Loucy (cell line): ENCODE measurements at regions not wholly inside any gene's neighbourhood (a gene's known extent, or its start where the extent isn't known, plus 50 kb on each side); places are given as distances from the start of the nearest gene placed in this dataset.
"Not testable (repeated sequence)": the region's sequence is repeated elsewhere in the genome, so short reads cannot be mapped to it uniquely, and the experiment has no call there.

Source experiments
- H2AFZ ChIP-seq: fragments of 200-600 bp; sonication (generic); 2 replicates; pipeline ENCODE4 v1.6.0; 2016; ENCODE audit warnings: antibody characterized with exemption, mild to moderate bottlenecking, low read length, moderate library complexity
- H3F3A ChIP-seq: fragments of 200-600 bp; 2 replicates; pipeline ENCODE4 v1.6.0; 2016; ENCODE audit warnings: antibody characterized with exemption, low read depth, mild to moderate bottlenecking
- H3K27me3 ChIP-seq: fragments of 200-600 bp; sonication (generic); 2 replicates; pipeline ENCODE4 v1.6.1; 2014; ENCODE audit warnings: low read length, mild to moderate bottlenecking; ENCODE audit not compliant: insufficient read depth, poor library complexity, severe bottlenecking
- H3K36me3 ChIP-seq: fragments of 200-600 bp; sonication (generic); 2 replicates; pipeline ENCODE4 v1.6.1; 2016; ENCODE audit warnings: low read length; ENCODE audit not compliant: insufficient read depth
- H3K4me1 ChIP-seq: fragments of 200-600 bp; sonication (generic); 2 replicates; pipeline ENCODE4 v1.5.1; 2014; ENCODE audit warnings: low read length, mild to moderate bottlenecking; ENCODE audit not compliant: insufficient read depth, poor library complexity, severe bottlenecking
- H3K4me2 ChIP-seq: fragments of 200-600 bp; sonication (generic); 2 replicates; pipeline ENCODE4 v1.6.0; 2014; ENCODE audit warnings: antibody characterized with exemption, low read length, low read depth, mild to moderate bottlenecking; ENCODE audit not compliant: poor library complexity, severe bottlenecking
- H3K4me3 ChIP-seq: fragments of 200-600 bp; sonication (generic); 2 replicates; pipeline ENCODE4 v1.5.1; 2014; ENCODE audit warnings: low read length, mild to moderate bottlenecking, mixed read lengths; ENCODE audit not compliant: poor library complexity, severe bottlenecking
- H3K79me2 ChIP-seq: fragments of 200-600 bp; sonication (generic); 2 replicates; pipeline ENCODE4 v1.6.1; 2014; ENCODE audit warnings: low read length; ENCODE audit not compliant: insufficient read depth
- H3K9ac ChIP-seq: fragments of 200-600 bp; sonication (generic); 2 replicates; pipeline ENCODE4 v1.6.0; 2014; ENCODE audit warnings: mild to moderate bottlenecking, low read depth, low read length, moderate library complexity; ENCODE audit not compliant: poor library complexity, severe bottlenecking
- H3K9me2 ChIP-seq: fragments of 200-600 bp; sonication (generic); replicated peaks from 2 replicates; pipeline ENCODE4 v1.6.1; 2016; ENCODE audit warnings: low read depth, low read length, mixed read lengths
- H3K9me3 ChIP-seq: fragments of 200-600 bp; sonication (generic); 2 replicates; pipeline ENCODE4 v1.6.1; 2014; ENCODE audit warnings: mild to moderate bottlenecking, antibody characterized with exemption, low read length, low read depth; ENCODE audit not compliant: insufficient read depth
- H4K20me1 ChIP-seq: fragments of 200-600 bp; sonication (generic); 2 replicates; pipeline ENCODE4 v1.6.0; 2014; ENCODE audit warnings: antibody characterized with exemption, low read length, mild to moderate bottlenecking; ENCODE audit not compliant: insufficient read depth, poor library complexity, severe bottlenecking
- CTCF ChIP-seq: fragments of 200-600 bp; sonication (generic); conservative IDR thresholded peaks from 2 replicates; pipeline ENCODE4 v1.5.1; 2014; ENCODE audit warnings: mild to moderate bottlenecking, antibody characterized with exemption, low read length
- EZH2phosphoT487 ChIP-seq: fragments of 200-600 bp; IDR thresholded peaks from 2 replicates; pipeline ENCODE4 v1.6.1; 2018; ENCODE audit warnings: antibody characterized with exemption, mild to moderate bottlenecking, moderate library complexity, borderline replicate concordance

- no peaks in the 10 kb centered on the region for H3K9me3 ChIP-seq
- no peaks in the 10 kb centered on the region for H4K20me1 ChIP-seq
- no peak overlapping the region for H3K4me2 ChIP-seq
- H3K4me3 ChIP-seq: no peak overlapping the region
- no peaks in the 10 kb centered on the region for H3F3A ChIP-seq
- H3K9ac ChIP-seq: no peak overlapping the region
- H3K4me1 ChIP-seq: no peaks in the 10 kb centered on the region
- H3K27me3 ChIP-seq: no peaks in the 10 kb centered on the region
- no peak overlapping the region for H2AFZ ChIP-seq
- no peaks in the 10 kb centered on the region for H3K36me3 ChIP-seq
- H3K79me2 ChIP-seq: no peaks in the 10 kb centered on the region
- TF ChIP-seq CTCF: no peak
- TF ChIP-seq EZH2phosphoT487: no peak
- H3K9me2 ChIP-seq: no peaks in the 10 kb centered on the region
These were observed 1013.3 kb downstream of the MAT2B start for GRCh38 chr5:164518741-164519080.

GRCh38 chr5:164532235-164532900 is 1026.9 kb downstream of the MAT2B start:
- Histone ChIP-seq H3K4me1 (no peaks in the 10 kb centered on the region), H3K9me3 (no peaks in the 10 kb centered on the region), H3F3A (no peaks in the 10 kb centered on the region), H2AFZ (no peak overlapping the region), H3K27me3 (no peaks in the 10 kb centered on the region), H4K20me1 (no peaks in the 10 kb centered on the region), H3K79me2 (no peaks in the 10 kb centered on the region), H3K36me3 (no peaks in the 10 kb centered on the region), H3K9ac (no peak overlapping the region), H3K9me2 (no peaks in the 10 kb centered on the region), H3K4me2 (no peak overlapping the region), H3K4me3 (no peak overlapping the region)
- TF ChIP-seq CTCF: no peak
- no peak for TF ChIP-seq EZH2phosphoT487

GRCh38 chr5:164533426-164533825 is 1028.0 kb downstream of the MAT2B start:
- not testable (repeated sequence) for H3K9me2 ChIP-seq

GRCh38 chr5:164540174-164540573 is 1034.8 kb downstream of the MAT2B start:
- Histone ChIP-seq H3K27me3 (no peaks in the 10 kb centered on the region), H3K9ac (no peak overlapping the region), H4K20me1 (no peaks in the 10 kb centered on the region), H3K9me3 (no peaks in the 10 kb centered on the region), H3K4me3 (no peak overlapping the region), H3K4me2 (no peak overlapping the region), H3K36me3 (no peaks in the 10 kb centered on the region), H3K9me2 (no peaks in the 10 kb centered on the region), H3F3A (no peaks in the 10 kb centered on the region), H3K79me2 (no peaks in the 10 kb centered on the region), H2AFZ (no peak overlapping the region), H3K4me1 (no peaks in the 10 kb centered on the region)
- TF ChIP-seq CTCF (no peak), EZH2phosphoT487 (no peak)

More at GRCh38 chr5:164533426-164533825, 1028.0 kb downstream of the MAT2B start:
- not testable (repeated sequence) for H3K4me1 ChIP-seq, H3K4me3 ChIP-seq, H2AFZ ChIP-seq, H3K4me2 ChIP-seq, H3K9me3 ChIP-seq, H3K9ac ChIP-seq, H4K20me1 ChIP-seq, H3K36me3 ChIP-seq, H3F3A ChIP-seq, H3K27me3 ChIP-seq, H3K79me2 ChIP-seq
